Gastroesophageal sphincter (tissue), 3 donors: ENCODE measurements at regions not wholly inside any gene's neighbourhood (a gene's known extent, or its start where the extent isn't known, plus 50 kb on each side); places are given as distances from the start of the nearest gene placed in this dataset.

Experiments used
- CTCF ChIP-seq, 4 experiments: fragments of 200-600 bp in 2 of 4; fragments of 450-650 bp in 2 of 4; sonication (generic) in 1 of 4; IDR thresholded peaks; one replicate each; pipeline ENCODE4 v1.5.1; 2017 to 2019; ENCODE audit warnings: antibody characterized with exemption in 4 of 4, mild to moderate bottlenecking in 2 of 4, moderate library complexity in 2 of 4
- POLR2A ChIP-seq, 2 donors: fragments of 450-650 bp; IDR thresholded peaks; one replicate each; pipeline ENCODE4 v1.6.1; 2017; ENCODE audit warnings: antibody characterized with exemption in 2 of 2, mild to moderate bottlenecking in 2 of 2, moderate library complexity in 1 of 2

GRCh38 chr9:126036881-126037291 is 289.7 kb downstream of the PBX3 start:
- TF ChIP-seq POLR2A (IDR thresholded peaks at IDR 0.05) (no peak), CTCF (IDR thresholded peaks at IDR 0.05) (no peak)
